Upper lobe of left lung (tissue), 4 donors: ENCODE measurements at regions not wholly inside any gene's neighbourhood (a gene's known extent, or its start where the extent isn't known, plus 50 kb on each side); places are given as distances from the start of the nearest gene placed in this dataset.

Experiments
- EP300 ChIP-seq, 4 donors: sonication (generic); formaldehyde crosslinking; IDR thresholded peaks; one replicate each; pipeline ENCODE4 v1.5.1; 2017; ENCODE audit warnings: antibody characterized with exemption in 4 of 4, control low read depth in 2 of 4
- POLR2A ChIP-seq, 4 donors: fragments of 450-650 bp; IDR thresholded peaks; one replicate each; pipeline ENCODE4 v1.5.1; 2016 to 2017; ENCODE audit warnings: antibody characterized with exemption in 4 of 4, mild to moderate bottlenecking in 2 of 4
- POLR2AphosphoS5 ChIP-seq, 2 donors: sonication (generic); formaldehyde crosslinking; IDR thresholded peaks; one replicate each; pipeline ENCODE4 v1.5.1; 2017; ENCODE audit warnings: antibody characterized with exemption in 2 of 2
- TF ChIP-seq, protein P1 (sequence below), 6 experiments: fragments of 450-650 bp in 4 of 6; fragments of 200-600 bp in 2 of 6; sonication (generic) in 2 of 6; IDR thresholded peaks; one replicate each; pipeline ENCODE4 v1.5.1; 2016 to 2019; ENCODE audit warnings: antibody characterized with exemption in 6 of 6

DNA sequence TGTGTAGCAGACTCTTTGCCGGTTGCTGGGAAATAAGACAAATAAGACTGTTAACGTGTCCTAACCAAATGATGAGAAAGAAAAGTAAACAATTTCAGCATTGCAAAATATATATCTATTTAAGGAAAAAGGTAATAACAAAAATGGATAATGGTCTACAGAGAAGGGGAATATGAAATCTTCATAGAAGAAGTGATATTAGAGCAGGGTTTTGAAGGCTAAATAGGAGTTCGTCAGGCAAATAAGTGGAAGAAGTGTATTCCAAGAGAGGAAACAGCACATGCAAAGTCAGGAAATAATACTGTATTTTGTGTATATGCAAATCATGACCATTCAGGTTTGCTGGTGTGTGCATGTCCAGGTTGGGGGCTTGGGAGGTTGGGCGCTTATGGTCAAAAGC lies 55.3 kb upstream of the OSBPL3 start:
- TF ChIP-seq EP300 (IDR thresholded peaks at IDR 0.05) (no peak), POLR2A (IDR thresholded peaks at IDR 0.05) (no peak), POLR2AphosphoS5 (IDR thresholded peaks at IDR 0.05) (no peak)
- TF ChIP-seq, protein P1, sequence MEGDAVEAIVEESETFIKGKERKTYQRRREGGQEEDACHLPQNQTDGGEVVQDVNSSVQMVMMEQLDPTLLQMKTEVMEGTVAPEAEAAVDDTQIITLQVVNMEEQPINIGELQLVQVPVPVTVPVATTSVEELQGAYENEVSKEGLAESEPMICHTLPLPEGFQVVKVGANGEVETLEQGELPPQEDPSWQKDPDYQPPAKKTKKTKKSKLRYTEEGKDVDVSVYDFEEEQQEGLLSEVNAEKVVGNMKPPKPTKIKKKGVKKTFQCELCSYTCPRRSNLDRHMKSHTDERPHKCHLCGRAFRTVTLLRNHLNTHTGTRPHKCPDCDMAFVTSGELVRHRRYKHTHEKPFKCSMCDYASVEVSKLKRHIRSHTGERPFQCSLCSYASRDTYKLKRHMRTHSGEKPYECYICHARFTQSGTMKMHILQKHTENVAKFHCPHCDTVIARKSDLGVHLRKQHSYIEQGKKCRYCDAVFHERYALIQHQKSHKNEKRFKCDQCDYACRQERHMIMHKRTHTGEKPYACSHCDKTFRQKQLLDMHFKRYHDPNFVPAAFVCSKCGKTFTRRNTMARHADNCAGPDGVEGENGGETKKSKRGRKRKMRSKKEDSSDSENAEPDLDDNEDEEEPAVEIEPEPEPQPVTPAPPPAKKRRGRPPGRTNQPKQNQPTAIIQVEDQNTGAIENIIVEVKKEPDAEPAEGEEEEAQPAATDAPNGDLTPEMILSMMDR (IDR thresholded peaks at IDR 0.05), result no peak
